ENCODE measurements at regions not wholly inside any gene's neighbourhood (a gene's known extent, or its start where the extent isn't known, plus 50 kb on each side); places are given as distances from the start of the nearest gene placed in this dataset.

GRCh38 chr6:14738497-14738896 lies 507.4 kb upstream of the JARID2 start:
- ChIA-PET CTCF (interaction anchor here (0.6 kb wide), 1 partner anchor 285 kb away, joined by 3 read pairs; no protein-coding TSS in a partner anchor), RAD21 (ENCODE audit: unreplicated experiment) (no interaction called here), POLR2A (no interaction called here), SMC1A (ENCODE audit: uncharacterized antibody, unreplicated experiment) (interaction anchor here (1.4 to 1.5 kb wide), 3 partner anchors 9 to 135 kb away, joined by 4 to 10 read pairs (median 5); no protein-coding TSS in a partner anchor)
- no peak for FAIRE-seq
- Histone ChIP-seq H3K79me2 (ENCODE audit: control insufficient read depth, insufficient read depth, low read length) (no peaks in the 10 kb centered on the region), H3K36me3 (ENCODE audit: control insufficient read depth in 2 of 2, insufficient read depth in 2 of 2, low read length in 1 of 2) (no peaks in the 10 kb centered on the region), H3K27me3 (replicated peaks in 1 of 2; ENCODE audit: control insufficient read depth in 2 of 2, insufficient read depth in 2 of 2, low read length in 1 of 2) (no peaks in the 10 kb centered on the region), H3K4me1 (ENCODE audit: control insufficient read depth, insufficient read depth, low read length) (peaks cover 34% of the 10 kb centered on the region), H2AFZ (ENCODE audit: control insufficient read depth, low read depth, low read length) (no peak overlapping the region), H3K27ac (ENCODE audit: control insufficient read depth, insufficient read depth) (no peak overlapping the region), H3K9me3 (replicated peaks; ENCODE audit: control insufficient read depth, insufficient read depth, low read length) (no peaks in the 10 kb centered on the region; the same call in 2 of the 3 replicates), H4K20me1 (ENCODE audit: control insufficient read depth, insufficient read depth) (no peaks in the 10 kb centered on the region), H3K9ac (ENCODE audit: control insufficient read depth, insufficient read depth, low read length) (no peak overlapping the region), H3K4me2 (ENCODE audit: control insufficient read depth, insufficient read depth) (no peak overlapping the region), H3K4me3 (no peak overlapping the region)
- TF ChIP-seq USF2 (IDR thresholded peaks at IDR 0.05; ENCODE audit: borderline replicate concordance, low read depth, low read length) (no peak), BRCA1 (IDR thresholded peaks at IDR 0.05; ENCODE audit: low read depth, low read length) (no peak), TAF1 (IDR thresholded peaks at IDR 0.05; ENCODE audit: borderline replicate concordance, low read depth, low read length) (no peak), ZNF217 (IDR thresholded peaks at IDR 0.05) (no peak), BCL3 (IDR thresholded peaks at IDR 0.05; ENCODE audit: borderline replicate concordance, insufficient read depth, low read depth, low read length, poor library complexity, severe bottlenecking) (peak; percentile 42), POLR2AphosphoS5 (IDR thresholded peaks at IDR 0.05; ENCODE audit: low read length) (no peak), CHD1 (IDR thresholded peaks at IDR 0.05; ENCODE audit: low read depth, low read length) (no peak)
- TF ChIP-seq, protein P1, sequence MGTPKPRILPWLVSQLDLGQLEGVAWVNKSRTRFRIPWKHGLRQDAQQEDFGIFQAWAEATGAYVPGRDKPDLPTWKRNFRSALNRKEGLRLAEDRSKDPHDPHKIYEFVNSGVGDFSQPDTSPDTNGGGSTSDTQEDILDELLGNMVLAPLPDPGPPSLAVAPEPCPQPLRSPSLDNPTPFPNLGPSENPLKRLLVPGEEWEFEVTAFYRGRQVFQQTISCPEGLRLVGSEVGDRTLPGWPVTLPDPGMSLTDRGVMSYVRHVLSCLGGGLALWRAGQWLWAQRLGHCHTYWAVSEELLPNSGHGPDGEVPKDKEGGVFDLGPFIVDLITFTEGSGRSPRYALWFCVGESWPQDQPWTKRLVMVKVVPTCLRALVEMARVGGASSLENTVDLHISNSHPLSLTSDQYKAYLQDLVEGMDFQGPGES (IDR thresholded peaks at IDR 0.05) = no peak
- intact Hi-C loops (cut with micrococcal nuclease; ENCODE audit: unreplicated experiment) (loop anchor here (5.0 to 10.0 kb wide), 2 partner anchors 416 to 509 kb away; partner anchors contain the start of gene JARID2), in situ Hi-C loops (cut with MboI) (no loop called here)
- DNase-seq (ENCODE audit: low read depth, low spot score) = no peak
- no TSS peak for BruUV-seq (replicated peaks)
- ATAC-seq = no peak
- 100% methylated on average over 2 of the region's 2 CpGs for WGBS (ENCODE audit: insufficient coverage, insufficient replicate concordance, low lambda C conversion rate, missing lambda C conversion rate)

Measured in GM12878 (cell line).